K562 (cell line): ENCODE measurements at regions not wholly inside any gene's neighbourhood (a gene's known extent, or its start where the extent isn't known, plus 50 kb on each side); places are given as distances from the start of the nearest gene placed in this dataset.

Experiments used
- ATAC-seq: fragments of 200-7000 bp; cut with Tn5 transposase; 3 replicates; pipeline ENCODE4 v1.9.1; 2020; ENCODE audit warnings: moderate library complexity
- BruUV-seq: library from RNA; stranded (reverse); fragments of 400-500 nt; replicated peaks from 2 replicates; lab custom pipeline; 2021; lab: Mats Ljungman, UMichigan
- CTCF ChIA-PET: fragments of 300-600 bp; formaldehyde crosslinking; extraction: SDS; loops from one replicate; lab custom pipeline; 2021; ENCODE audit warnings: low intra/inter-chr PET ratio; lab: Yijun Ruan, JAX
- POLR2A ChIA-PET: fragments of 300-600, 350-650 bp; sonication (Branson Sonifier 250); formaldehyde crosslinking; extraction: SDS; loops from one replicate; lab custom pipeline; 2021; ENCODE audit warnings: antibody characterized with exemption, inconsistent platforms; lab: Yijun Ruan, JAX
- DNase-seq, 4 experiments: peaks; one replicate each; pipeline versions ENCODE4 v3.0.0 to v3.0.0-alpha.2; 2011 to 2018; ENCODE audit warnings: low spot score in 3 of 4, mixed read lengths in 3 of 4; ENCODE audit errors: extremely low read depth in 1 of 4
- FAIRE-seq: peaks from 2 replicates; lab custom pipeline; 2011; peaks lifted over from hg19 to GRCh38; lab: Jason Lieb, UNC
- H2AFZ ChIP-seq: 2 replicates; pipeline ENCODE4 v1.6.0; 2011; ENCODE audit warnings: low read depth, low read length, control low read depth, inconsistent platforms
- H3K27ac ChIP-seq: fragments of 200-600 bp; 3 replicates; pipeline ENCODE4 v1.8.0; 2011; ENCODE audit warnings: low read depth, mild to moderate bottlenecking, control low read depth, inconsistent platforms, low read length, moderate library complexity, mixed read lengths; ENCODE audit errors: extremely low read depth
- H3K27me3 ChIP-seq, 2 experiments: fragments of 300-600 bp in 1 of 2; 2 replicates in 1 of 2; 3 replicates in 1 of 2; pipeline versions ENCODE4 v1.6.0 to v1.8.0; 2011; ENCODE audit warnings: inconsistent platforms in 2 of 2, low read length in 2 of 2, mild to moderate bottlenecking in 1 of 2, mixed read lengths in 1 of 2, moderate library complexity in 1 of 2; ENCODE audit not compliant: control insufficient read depth in 2 of 2, insufficient read depth in 2 of 2
- H3K36me3 ChIP-seq: fragments of 300-600 bp; 3 replicates; pipeline ENCODE4 v1.8.0; 2011; ENCODE audit warnings: mild to moderate bottlenecking, low read length, inconsistent platforms; ENCODE audit not compliant: control insufficient read depth, insufficient read depth
- H3K4me1 ChIP-seq, 2 experiments: fragments of 200-600 bp in 1 of 2; replicated peaks in 1 of 2; 2 replicates in 1 of 2; 3 replicates in 1 of 2; pipeline versions ENCODE4 v1.5.1 to v1.8.0; 2011; ENCODE audit warnings: inconsistent platforms in 2 of 2, low read length in 2 of 2, mild to moderate bottlenecking in 1 of 2, mixed read lengths in 1 of 2, moderate library complexity in 1 of 2; ENCODE audit not compliant: control insufficient read depth in 2 of 2, insufficient read depth in 2 of 2
- H3K4me2 ChIP-seq: 2 replicates; pipeline ENCODE4 v1.6.1; 2011; ENCODE audit warnings: low read length, control low read depth, inconsistent platforms, mixed read lengths; ENCODE audit not compliant: insufficient read depth
- H3K4me3 ChIP-seq: fragments of 200-600 bp; sonication (generic), shearing (Covaris generic); 2 replicates; pipeline ENCODE4 v1.5.1; 2016; ENCODE audit warnings: control low read depth, inconsistent platforms
- H3K79me2 ChIP-seq: fragments of 200-600 bp; 3 replicates; pipeline ENCODE4 v1.8.0; 2011; ENCODE audit warnings: low read length, inconsistent platforms; ENCODE audit not compliant: control insufficient read depth, insufficient read depth
- H3K9ac ChIP-seq, 2 experiments: 2 replicates each; pipeline versions ENCODE4 v1.6.0 to v1.6.1; 2011; ENCODE audit warnings: low read depth in 2 of 2, low read length in 2 of 2, control low read depth in 1 of 2, inconsistent platforms in 1 of 2, mild to moderate bottlenecking in 1 of 2, mixed read lengths in 1 of 2; ENCODE audit not compliant: insufficient read depth in 1 of 2
- H3K9me1 ChIP-seq: one replicate; pipeline ENCODE4 v1.6.0; 2011; ENCODE audit warnings: inconsistent platforms, mild to moderate bottlenecking, low read length, moderate library complexity; ENCODE audit not compliant: control insufficient read depth, insufficient read depth
- H3K9me3 ChIP-seq: replicated peaks from 2 replicates; pipeline ENCODE4 v1.5.1; 2011; ENCODE audit warnings: low read depth, low read length, inconsistent platforms; ENCODE audit not compliant: control insufficient read depth, insufficient read depth
- H4K20me1 ChIP-seq: replicated peaks from 2 replicates; pipeline ENCODE4 v1.6.1; 2011; ENCODE audit warnings: low read length, inconsistent platforms, mixed read lengths; ENCODE audit not compliant: control insufficient read depth, insufficient read depth
- CEBPB ChIP-seq: fragments of 450-650 bp; IDR thresholded peaks from 2 replicates; pipeline ENCODE4 v1.6.1; 2016; ENCODE audit warnings: missing genetic modification characterization, missing compliant biosample characterization
- CEBPG ChIP-seq, 3 experiments: fragments of 200-800 bp in 1 of 3; sonication (Bioruptor generic) in 1 of 3; sonication (generic) in 1 of 3; formaldehyde crosslinking in 1 of 3; IDR thresholded peaks in 2 of 3; conservative IDR thresholded peaks in 1 of 3; 2 replicates each; pipeline versions ENCODE4 v1.6.1 to v1.8.0; 2016 to 2022; ENCODE audit warnings: missing compliant biosample characterization in 2 of 3, missing genetic modification characterization in 2 of 3, mild to moderate bottlenecking in 1 of 3, missing genetic modification reagents in 1 of 3
- CREBBP ChIP-seq: IDR thresholded peaks from one replicate; pipeline ENCODE4 v1.6.1; 2012; ENCODE audit warnings: low read depth, mild to moderate bottlenecking, control low read depth, inconsistent platforms, low read length
- ZBTB34 ChIP-seq: fragments of 250-450 bp; sonication (Bioruptor Pico); IDR thresholded peaks from 2 replicates; pipeline ENCODE4 v1.8.0; 2021; ENCODE audit warnings: mild to moderate bottlenecking, moderate library complexity
- ZNF23 ChIP-seq: fragments of 250-450 bp; sonication (Bioruptor Pico); IDR thresholded peaks from 2 replicates; pipeline ENCODE4 v1.4.0; 2020; ENCODE audit warnings: mild to moderate bottlenecking
- WGBS: fragments of 100-300 bp; shearing (Covaris generic); methylation state at CpG from one replicate; pipeline ENCODE4 v1.1.6; 2016; ENCODE audit warnings: low coverage, mixed read lengths; ENCODE audit not compliant: insufficient coverage; ENCODE audit errors: missing lambda C conversion rate; 5-methylcytosine and 5-hydroxymethylcytosine counted together
- in situ Hi-C: fragments of 300-500 bp; cut with MboI; formaldehyde crosslinking; loops from 4 replicates; pipeline ENCODE4 v1.15.0; 2018; ENCODE audit warnings: inconsistent platforms, mixed read lengths
- intact Hi-C: fragments of 100-400 bp; cut with micrococcal nuclease; formaldehyde crosslinking; loops from 2 replicates; pipeline ENCODE4 v1.14.2; 2022
- TF ChIP-seq, protein P1 (sequence below): sonication (generic); formaldehyde crosslinking; IDR thresholded peaks from 2 replicates; pipeline ENCODE4 v1.8.1; 2023; ENCODE audit warnings: mild to moderate bottlenecking, missing genetic modification reagents
- TF ChIP-seq, protein P2 (sequence below): fragments of 250-450 bp; sonication (Bioruptor Pico); IDR thresholded peaks from 2 replicates; pipeline ENCODE4 v1.5.0; 2020; ENCODE audit warnings: mild to moderate bottlenecking, borderline replicate concordance

GRCh38 chr7:121490309-121490708 lies 94.2 kb upstream of the FAM3C start:
- H3K9me1 ChIP-seq: no peaks in the 10 kb centered on the region
- no peaks in the 10 kb centered on the region for H3K36me3 ChIP-seq
- ATAC-seq (no peak), DNase-seq (no peak)
- no peaks in the 10 kb centered on the region for H3K9me3 ChIP-seq
- no peaks in the 10 kb centered on the region for H3K4me1 ChIP-seq
- TF ChIP-seq CEBPB (tag) (peak; percentile 73), ZBTB34 (CRISPR knock-in tag) (no peak), ZNF23 (CRISPR knock-in tag) (no peak), CEBPG (CRISPR knock-in tag; IDR thresholded peaks at IDR 0.05) (no peak), CEBPG (tag; conservative IDR thresholded peaks at IDR 0.05 in 1 of 2, IDR thresholded peaks at IDR 0.05 in 1 of 2) (peak; percentile 46 to 83; a peak in 3 of 4 replicates), CREBBP (no peak)
- TF ChIP-seq, protein P1, sequence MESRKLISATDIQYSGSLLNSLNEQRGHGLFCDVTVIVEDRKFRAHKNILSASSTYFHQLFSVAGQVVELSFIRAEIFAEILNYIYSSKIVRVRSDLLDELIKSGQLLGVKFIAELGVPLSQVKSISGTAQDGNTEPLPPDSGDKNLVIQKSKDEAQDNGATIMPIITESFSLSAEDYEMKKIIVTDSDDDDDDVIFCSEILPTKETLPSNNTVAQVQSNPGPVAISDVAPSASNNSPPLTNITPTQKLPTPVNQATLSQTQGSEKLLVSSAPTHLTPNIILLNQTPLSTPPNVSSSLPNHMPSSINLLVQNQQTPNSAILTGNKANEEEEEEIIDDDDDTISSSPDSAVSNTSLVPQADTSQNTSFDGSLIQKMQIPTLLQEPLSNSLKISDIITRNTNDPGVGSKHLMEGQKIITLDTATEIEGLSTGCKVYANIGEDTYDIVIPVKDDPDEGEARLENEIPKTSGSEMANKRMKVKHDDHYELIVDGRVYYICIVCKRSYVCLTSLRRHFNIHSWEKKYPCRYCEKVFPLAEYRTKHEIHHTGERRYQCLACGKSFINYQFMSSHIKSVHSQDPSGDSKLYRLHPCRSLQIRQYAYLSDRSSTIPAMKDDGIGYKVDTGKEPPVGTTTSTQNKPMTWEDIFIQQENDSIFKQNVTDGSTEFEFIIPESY (CRISPR knock-in tag): no peak
- TF ChIP-seq, protein P2, sequence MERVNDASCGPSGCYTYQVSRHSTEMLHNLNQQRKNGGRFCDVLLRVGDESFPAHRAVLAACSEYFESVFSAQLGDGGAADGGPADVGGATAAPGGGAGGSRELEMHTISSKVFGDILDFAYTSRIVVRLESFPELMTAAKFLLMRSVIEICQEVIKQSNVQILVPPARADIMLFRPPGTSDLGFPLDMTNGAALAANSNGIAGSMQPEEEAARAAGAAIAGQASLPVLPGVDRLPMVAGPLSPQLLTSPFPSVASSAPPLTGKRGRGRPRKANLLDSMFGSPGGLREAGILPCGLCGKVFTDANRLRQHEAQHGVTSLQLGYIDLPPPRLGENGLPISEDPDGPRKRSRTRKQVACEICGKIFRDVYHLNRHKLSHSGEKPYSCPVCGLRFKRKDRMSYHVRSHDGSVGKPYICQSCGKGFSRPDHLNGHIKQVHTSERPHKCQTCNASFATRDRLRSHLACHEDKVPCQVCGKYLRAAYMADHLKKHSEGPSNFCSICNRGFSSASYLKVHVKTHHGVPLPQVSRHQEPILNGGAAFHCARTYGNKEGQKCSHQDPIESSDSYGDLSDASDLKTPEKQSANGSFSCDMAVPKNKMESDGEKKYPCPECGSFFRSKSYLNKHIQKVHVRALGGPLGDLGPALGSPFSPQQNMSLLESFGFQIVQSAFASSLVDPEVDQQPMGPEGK (CRISPR knock-in tag): no peak
- TF ChIP-seq, all 486 proteins: peak for 2
- H3K27me3 ChIP-seq: no peaks in the 10 kb centered on the region
- ChIA-PET POLR2A (no interaction called here), CTCF (no interaction called here)
- no TSS peak for BruUV-seq
- no peak overlapping the region for H3K27ac ChIP-seq
- no peaks in the 10 kb centered on the region for H3K79me2 ChIP-seq
- FAIRE-seq: no peak
- no peak overlapping the region for H3K4me3 ChIP-seq
- no peaks in the 10 kb centered on the region for H4K20me1 ChIP-seq
- intact Hi-C loops: no loop called here
- in situ Hi-C loops: no loop called here
- 0% methylated on average over 5 of the region's 5 CpGs for WGBS
- no peak overlapping the region for H2AFZ ChIP-seq
- no peak overlapping the region for H3K4me2 ChIP-seq
- no peak overlapping the region for H3K9ac ChIP-seq
